ENCODE measurements at regions not wholly inside any gene's neighbourhood (a gene's known extent, or its start where the extent isn't known, plus 50 kb on each side); places are given as distances from the start of the nearest gene placed in this dataset.

DNA sequence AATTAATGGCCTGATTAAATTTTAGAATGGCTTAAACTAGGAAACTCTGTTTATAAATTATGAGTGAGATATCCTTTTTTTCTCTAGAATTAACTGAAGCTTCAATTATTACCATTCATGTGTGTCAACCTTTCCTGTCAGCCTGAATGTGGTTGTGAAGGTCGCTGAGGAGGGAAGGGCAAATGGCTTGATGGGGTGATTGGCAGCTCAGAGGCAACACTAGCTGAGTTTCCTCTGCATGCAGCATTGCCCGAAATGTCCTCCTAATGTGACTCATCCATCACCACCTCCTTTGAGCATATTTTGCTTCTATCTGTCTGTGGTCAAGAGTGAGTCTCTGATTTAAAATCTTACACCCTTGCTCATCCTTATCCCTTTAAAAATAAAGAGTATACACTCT lies 281.9 kb downstream of the TENT4A start:
- TF ChIP-seq BACH2 (CRISPR knock-in tag; IDR thresholded peaks at IDR 0.05; ENCODE audit: borderline replicate concordance), result no peak
- TF ChIP-seq, protein P1, sequence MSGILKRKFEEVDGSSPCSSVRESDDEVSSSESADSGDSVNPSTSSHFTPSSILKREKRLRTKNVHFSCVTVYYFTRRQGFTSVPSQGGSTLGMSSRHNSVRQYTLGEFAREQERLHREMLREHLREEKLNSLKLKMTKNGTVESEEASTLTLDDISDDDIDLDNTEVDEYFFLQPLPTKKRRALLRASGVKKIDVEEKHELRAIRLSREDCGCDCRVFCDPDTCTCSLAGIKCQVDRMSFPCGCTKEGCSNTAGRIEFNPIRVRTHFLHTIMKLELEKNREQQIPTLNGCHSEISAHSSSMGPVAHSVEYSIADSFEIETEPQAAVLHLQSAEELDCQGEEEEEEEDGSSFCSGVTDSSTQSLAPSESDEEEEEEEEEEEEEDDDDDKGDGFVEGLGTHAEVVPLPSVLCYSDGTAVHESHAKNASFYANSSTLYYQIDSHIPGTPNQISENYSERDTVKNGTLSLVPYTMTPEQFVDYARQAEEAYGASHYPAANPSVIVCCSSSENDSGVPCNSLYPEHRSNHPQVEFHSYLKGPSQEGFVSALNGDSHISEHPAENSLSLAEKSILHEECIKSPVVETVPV (CRISPR knock-in tag; IDR thresholded peaks at IDR 0.05), result no peak
- TF ChIP-seq ZNF565 (CRISPR knock-in tag; conservative IDR thresholded peaks at IDR 0.05; ENCODE audit: low read depth), result no peak
- TF ChIP-seq, protein P2, sequence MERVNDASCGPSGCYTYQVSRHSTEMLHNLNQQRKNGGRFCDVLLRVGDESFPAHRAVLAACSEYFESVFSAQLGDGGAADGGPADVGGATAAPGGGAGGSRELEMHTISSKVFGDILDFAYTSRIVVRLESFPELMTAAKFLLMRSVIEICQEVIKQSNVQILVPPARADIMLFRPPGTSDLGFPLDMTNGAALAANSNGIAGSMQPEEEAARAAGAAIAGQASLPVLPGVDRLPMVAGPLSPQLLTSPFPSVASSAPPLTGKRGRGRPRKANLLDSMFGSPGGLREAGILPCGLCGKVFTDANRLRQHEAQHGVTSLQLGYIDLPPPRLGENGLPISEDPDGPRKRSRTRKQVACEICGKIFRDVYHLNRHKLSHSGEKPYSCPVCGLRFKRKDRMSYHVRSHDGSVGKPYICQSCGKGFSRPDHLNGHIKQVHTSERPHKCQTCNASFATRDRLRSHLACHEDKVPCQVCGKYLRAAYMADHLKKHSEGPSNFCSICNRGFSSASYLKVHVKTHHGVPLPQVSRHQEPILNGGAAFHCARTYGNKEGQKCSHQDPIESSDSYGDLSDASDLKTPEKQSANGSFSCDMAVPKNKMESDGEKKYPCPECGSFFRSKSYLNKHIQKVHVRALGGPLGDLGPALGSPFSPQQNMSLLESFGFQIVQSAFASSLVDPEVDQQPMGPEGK (CRISPR knock-in tag; IDR thresholded peaks at IDR 0.05; ENCODE audit: borderline replicate concordance), result no peak
- TF ChIP-seq ZNF8 (CRISPR knock-in tag; IDR thresholded peaks at IDR 0.05), result no peak
